HCT116 (cell line): ENCODE measurements at regions not wholly inside any gene's neighbourhood (a gene's known extent, or its start where the extent isn't known, plus 50 kb on each side); places are given as distances from the start of the nearest gene placed in this dataset.

Experiments
- CTCF ChIP-seq, 3 experiments: fragments of 200-600 bp in 1 of 3; sonication (generic) in 1 of 3; IDR thresholded peaks in 2 of 3; conservative IDR thresholded peaks in 1 of 3; 2 replicates each; pipeline ENCODE4 v1.5.1; 2012 to 2017; ENCODE audit warnings: low read depth in 2 of 3, low read length in 2 of 3, antibody characterized with exemption in 1 of 3, borderline replicate concordance in 1 of 3, control low read depth in 1 of 3, mild to moderate bottlenecking in 1 of 3, mixed read lengths in 1 of 3, mixed run types in 1 of 3, moderate library complexity in 1 of 3; ENCODE audit not compliant: insufficient read depth in 1 of 3
- TF ChIP-seq, protein P1 (sequence below): IDR thresholded peaks from 2 replicates; pipeline ENCODE4 v1.6.1; 2012

GRCh38 chr21:28336314-28336713 is 656.4 kb downstream of the LTN1 start:
- TF ChIP-seq, protein P1, sequence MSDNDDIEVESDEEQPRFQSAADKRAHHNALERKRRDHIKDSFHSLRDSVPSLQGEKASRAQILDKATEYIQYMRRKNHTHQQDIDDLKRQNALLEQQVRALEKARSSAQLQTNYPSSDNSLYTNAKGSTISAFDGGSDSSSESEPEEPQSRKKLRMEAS: no peak
- TF ChIP-seq CTCF (IDR thresholded peaks at IDR 0.05 in 2 of 3, conservative IDR thresholded peaks at IDR 0.05 in 1 of 3; ENCODE audit: borderline replicate concordance in 1 of 3, insufficient read depth in 1 of 3, low read depth in 2 of 3, low read length in 2 of 3): peak in 1 of 3 experiments; percentile 1; a peak in 1 of 6 replicates
